ENCODE measurements at regions not wholly inside any gene's neighbourhood (a gene's known extent, or its start where the extent isn't known, plus 50 kb on each side); places are given as distances from the start of the nearest gene placed in this dataset.

- TF ChIP-seq CTCF (IDR thresholded peaks at IDR 0.05) = no peak
- TF ChIP-seq POLR2A (IDR thresholded peaks at IDR 0.05) = no peak
Observed at GRCh38 chr16:16924613-16925012, 545.7 kb downstream of the NPIPA7 start.

Data from esophagus squamous epithelium (tissue), 4 donors.